CD4-positive, alpha-beta T cell treated with Interleukin-6 for 4 hours (primary cell): ENCODE measurements at regions not wholly inside any gene's neighbourhood (a gene's known extent, or its start where the extent isn't known, plus 50 kb on each side); places are given as distances from the start of the nearest gene placed in this dataset.
"Not testable (repeated sequence)": the region's sequence is repeated elsewhere in the genome, so short reads cannot be mapped to it uniquely, and the experiment has no call there.

Source experiments
- DNase-seq: peaks from one replicate; pipeline ENCODE4 v3.0.0-alpha.2; 2020; ENCODE audit warnings: mixed read lengths

- no peak for DNase-seq
Observed at GRCh38 chr2:56519806-56520205, 336.0 kb downstream of the CCDC85A start.

DNA sequence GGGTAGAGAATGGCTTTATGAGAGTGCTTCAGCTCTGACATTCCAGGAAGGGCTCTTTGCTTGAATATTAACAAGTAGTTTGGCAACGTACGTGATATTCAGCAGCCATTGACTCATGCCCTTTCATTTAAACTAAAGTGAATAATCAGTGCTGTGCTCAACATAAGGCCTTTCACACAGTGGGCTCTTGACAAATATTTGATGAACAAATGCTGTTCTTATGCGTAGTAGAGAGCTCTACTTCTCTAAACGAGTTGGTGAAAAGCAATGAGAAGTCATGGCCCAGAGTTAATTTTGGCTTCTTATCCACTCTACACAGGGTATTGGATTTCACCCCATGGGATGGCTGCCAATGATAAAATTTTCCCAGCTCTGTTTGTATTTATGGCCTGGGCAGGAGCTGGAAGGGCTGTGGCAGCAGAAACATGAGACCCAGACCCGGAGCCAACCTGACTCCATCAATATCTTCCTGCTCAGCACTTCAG, 338.9 kb downstream of the CCDC85A start:
- DNase-seq, result no peak

DNA sequence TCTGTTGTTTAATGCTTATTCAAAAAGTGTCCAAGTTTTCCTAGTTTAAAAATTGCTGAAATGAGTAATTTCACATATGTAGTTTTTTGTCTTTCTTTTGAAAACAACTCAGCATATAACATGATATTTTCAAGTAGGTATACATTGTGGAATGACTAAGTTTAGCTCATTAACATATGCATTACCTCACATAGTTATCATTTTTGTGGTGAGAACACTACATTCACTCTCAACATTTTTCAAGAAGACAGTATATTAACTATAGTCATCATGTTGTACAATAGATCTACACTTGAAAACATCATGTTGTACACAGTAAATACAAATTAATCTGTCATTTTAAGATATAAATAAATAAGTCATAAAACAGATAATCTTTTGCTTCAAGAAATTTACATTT, 340.0 kb downstream of the CCDC85A start:
- DNase-seq, result no peak

DNA sequence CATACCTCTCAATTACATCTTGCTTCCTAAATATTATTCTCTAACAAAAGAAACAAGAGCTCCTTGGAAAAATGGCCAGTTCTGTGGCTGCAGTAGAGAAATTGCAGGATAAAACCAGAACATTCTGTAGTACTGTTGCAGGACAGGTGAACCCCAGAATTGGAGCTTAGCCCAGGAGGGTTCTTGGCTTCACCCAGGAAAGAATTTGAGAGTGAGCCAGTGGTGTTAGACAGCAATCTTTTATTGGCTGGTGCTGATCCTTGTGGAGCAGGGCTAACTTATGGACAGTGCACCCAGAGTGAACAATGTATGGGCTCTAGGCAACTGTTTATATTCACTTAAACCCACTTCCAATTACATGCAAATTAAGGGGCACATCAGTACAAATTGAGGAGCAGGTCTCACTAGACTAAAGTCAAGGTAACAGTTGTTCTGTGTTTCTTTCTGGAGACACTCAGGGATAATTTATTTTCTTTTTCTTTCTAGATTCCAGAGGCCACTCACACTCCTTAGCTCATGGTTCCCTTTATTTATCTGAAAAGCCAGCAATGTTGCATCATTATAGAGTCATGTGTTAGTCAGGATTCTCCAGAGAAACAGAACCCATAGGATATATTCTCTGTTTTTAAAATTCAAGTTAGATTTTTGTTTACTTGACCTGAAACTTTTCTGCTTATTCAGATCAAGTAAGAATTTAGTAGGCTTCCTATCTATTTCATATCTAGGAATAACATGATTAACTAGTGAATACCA, 348.1 kb downstream of the CCDC85A start:
- DNase-seq, result no peak

DNA sequence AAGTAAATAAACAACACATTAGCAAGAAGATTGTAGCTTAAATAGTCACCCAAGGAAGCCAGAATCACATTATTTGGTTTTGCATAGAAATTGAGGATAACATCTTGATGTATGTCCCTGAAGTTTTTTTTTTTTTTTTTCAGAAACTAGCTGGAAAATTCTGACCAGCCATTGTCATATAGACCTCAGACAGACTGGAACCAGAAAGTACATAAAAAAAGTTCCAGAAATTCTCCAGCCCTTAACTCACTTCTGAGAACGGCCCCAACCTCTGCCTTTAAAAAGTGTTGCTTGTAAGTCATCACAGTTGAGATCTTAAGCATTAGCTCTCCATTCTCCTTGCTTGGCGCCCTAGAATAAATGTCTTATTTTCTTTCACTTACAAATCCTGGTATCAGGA, 350.5 kb downstream of the CCDC85A start:
- no peak for DNase-seq

DNA sequence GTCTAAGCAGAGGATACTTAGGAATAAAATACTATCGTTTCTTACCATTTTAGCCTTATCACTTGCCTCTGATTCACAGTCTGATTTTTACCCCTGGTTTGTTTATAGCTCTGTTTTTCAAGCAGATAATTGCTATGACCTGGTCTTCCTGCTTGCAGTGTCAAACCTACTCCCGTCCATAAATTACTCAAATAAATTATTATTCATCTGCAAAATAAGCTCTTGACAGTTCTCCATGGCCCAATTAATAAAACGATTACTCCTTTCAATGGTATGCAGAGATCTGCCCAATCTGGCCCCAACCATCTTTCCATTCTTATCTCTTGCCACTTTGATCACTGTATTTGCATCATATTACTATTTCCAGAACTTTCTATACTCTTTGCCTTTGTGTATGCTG, 354.0 kb downstream of the CCDC85A start:
- DNase-seq, result no peak

DNA sequence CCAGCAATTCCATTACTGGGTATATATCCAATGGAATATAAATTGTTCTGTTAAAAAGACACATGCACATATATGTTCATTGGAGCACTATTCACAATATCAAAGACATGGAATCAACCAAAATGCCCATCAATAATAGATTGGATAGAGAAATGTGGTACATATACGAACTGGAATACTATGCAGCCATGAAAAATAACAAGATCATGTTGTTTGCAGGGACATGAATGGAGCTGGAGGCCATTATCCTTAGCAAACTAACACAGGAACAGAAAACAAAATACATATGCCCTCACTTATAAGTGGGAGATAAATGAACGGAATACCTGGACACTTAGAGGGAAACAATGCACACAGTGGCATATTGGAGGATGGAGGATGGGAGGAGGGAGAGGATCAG, 355.8 kb downstream of the CCDC85A start:
- DNase-seq, result no peak

DNA sequence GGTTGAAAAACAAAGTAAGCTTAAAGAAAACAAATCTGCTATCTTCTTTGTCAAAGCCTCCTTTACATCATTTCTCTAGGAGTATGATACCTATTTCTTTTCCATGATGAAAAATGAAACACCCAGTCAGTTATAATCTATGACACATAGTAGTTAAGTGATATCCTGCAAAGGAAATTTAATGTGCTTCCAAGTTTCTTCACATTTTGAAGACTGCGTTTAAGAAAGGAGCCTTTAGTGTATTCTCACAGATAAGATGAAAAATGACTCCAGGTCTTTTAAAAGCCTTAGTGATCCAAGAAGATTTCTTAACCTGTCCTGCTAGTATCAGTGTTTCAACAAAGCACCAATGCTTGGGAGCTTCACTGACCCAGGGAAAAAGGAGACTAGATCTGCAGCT, 356.7 kb downstream of the CCDC85A start:
- no peak for DNase-seq

GRCh38 chr2:56540916-56541315, 357.1 kb downstream of the CCDC85A start:
- DNase-seq, result no peak

DNA sequence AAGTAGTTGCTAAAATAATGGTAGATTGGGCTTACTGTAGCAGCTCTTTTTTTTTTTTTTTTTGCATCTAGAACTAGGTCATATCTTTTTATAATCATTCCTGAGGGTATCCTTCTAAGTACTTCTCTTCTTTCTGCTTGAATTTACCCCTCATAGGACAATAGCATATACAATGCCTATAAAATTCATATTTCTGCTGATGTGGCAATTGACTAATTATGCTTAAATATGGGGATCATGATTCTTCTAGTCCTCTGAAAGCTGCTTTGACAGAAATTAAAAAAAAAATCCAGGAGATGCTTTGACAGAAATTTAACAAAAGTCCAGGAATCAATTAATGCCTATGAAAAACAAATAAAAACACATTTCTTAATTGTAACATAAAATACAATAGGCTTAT, 358.4 kb downstream of the CCDC85A start:
- no peak for DNase-seq

DNA sequence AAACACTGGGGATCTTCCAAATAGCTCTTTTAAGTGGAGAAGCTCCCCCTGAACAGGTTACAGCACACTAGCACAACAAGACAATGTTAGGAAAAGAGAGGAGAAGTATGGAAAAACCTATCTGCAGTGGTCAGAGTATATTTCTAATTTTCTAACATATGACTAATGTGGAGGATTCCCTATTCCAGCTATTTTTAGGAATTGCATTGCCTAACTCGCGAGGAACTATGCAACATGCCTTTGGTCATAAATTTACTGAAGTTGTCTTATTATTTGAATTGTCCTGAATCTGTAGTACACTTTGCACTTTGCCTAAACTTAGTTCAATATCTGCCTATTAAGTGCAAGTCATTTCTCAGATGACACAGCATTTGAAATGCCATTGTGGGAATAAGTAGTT, 381.4 kb downstream of the CCDC85A start:
- no peak for DNase-seq

- no peak for DNase-seq
Observed at GRCh38 chr2:56571074-56571473, 387.3 kb downstream of the CCDC85A start.

- DNase-seq, result no peak
Observed at GRCh38 chr2:56576001-56576400, 392.2 kb downstream of the CCDC85A start.

DNA sequence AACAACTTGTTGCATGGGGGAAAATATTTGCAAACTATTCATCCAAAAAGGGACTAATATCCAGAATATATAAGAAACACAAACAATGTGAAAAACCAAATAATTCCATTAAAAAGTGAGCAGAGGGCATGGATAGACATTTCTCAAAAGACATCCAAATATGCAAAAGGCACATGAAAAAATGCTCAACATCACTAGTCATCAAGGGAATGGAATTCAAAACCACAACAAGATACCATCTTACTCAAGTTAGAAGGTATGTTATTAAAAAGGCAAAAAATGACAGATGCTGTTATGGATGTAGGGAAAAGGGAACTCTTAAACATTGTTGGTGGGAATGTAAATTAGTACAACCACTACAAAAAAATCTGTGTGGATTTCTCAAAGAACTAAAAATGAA, 396.5 kb downstream of the CCDC85A start:
- no peak for DNase-seq

GRCh38 chr2:56582570-56582969, 398.8 kb downstream of the CCDC85A start:
- no peak for DNase-seq

- no peak for DNase-seq
Observed at GRCh38 chr2:56583796-56584315, 400.1 kb downstream of the CCDC85A start.

GRCh38 chr2:56587456-56587855, 403.7 kb downstream of the CCDC85A start:
- DNase-seq, result no peak

DNA sequence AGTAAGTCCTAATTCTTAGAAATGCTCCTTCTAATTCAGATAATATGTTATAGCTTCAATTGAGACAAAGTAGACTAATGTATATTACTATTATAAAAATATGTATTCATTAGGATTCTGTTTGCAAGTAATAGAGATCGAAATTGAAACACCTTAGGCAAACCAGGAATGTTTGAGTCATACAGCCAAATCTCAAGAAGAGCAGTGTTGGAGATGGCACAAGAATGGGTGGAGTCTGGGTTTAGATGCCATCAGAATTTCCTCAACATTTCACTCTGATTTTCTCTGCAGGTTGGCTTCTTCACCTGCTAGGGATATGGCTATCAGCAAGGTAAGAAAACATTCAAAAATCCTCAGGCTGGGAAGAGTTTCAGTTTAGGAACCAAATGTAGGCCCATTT, 405.4 kb downstream of the CCDC85A start:
- DNase-seq, result no peak

- no peak for DNase-seq
Observed at GRCh38 chr2:56589835-56590234, 406.0 kb downstream of the CCDC85A start.

DNA sequence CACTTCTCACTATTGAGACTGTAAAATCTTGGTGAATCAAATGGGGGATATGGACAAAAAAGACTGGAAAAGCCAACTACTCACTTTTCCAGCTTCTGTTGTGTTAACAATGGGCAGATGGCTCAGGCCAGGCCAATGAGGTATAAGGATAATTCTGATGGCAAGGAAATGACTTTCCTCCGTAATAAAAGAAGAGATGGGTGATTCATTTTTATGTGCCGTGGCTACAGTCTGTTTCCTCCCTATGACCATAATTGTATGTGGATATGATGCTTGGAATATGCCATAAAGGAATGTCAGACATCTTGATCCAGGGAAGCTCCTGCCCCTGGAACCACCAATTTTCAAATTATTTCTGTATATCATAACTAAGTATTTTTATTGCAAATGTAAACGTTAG, 406.8 kb downstream of the CCDC85A start:
- DNase-seq, result no peak

GRCh38 chr2:56606086-56606485, 422.3 kb downstream of the CCDC85A start:
- not testable (repeated sequence) for DNase-seq

DNA sequence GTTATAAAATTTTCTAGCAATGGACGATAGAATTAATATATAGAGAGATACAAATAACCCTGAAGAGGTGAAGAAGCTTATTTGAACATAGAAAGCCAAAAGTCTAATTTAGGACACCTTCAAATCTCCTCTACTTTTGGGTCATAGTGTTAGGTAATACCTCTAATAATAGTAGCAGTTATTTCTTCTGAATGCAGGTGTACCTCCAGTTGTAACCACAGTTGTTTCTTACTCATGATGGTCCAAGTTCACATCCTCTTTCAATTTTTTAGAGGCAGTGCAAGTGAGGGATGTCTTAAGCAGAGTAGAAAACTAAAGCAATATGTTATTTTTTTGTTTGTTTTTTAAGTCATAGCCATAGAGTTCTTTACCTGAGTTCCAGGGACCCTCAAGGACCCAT, 429.5 kb downstream of the CCDC85A start:
- no peak for DNase-seq

GRCh38 chr2:56613920-56614319, 430.1 kb downstream of the CCDC85A start:
- no peak for DNase-seq

DNA sequence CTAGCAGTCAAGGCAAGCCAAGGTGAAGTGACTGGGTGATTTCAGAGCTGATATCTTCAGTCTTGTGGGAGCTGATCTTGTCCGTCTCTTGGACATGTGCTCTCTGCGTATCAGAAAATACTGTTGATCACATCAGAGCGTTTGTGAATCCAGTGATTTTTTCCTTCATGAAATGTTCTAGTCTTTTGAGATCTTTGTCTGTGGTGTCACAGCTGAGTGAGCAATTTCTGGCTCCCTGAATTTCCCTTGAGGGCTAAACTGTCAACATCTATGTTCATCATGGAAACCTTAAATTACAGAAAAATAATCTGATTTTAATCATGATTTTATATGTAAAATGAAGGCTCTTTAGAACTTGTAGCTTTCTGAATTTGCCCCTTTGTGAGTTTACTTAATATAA, 432.0 kb downstream of the CCDC85A start:
- DNase-seq, result no peak

GRCh38 chr2:56624181-56624580, 440.4 kb downstream of the CCDC85A start:
- DNase-seq, result no peak
